KMS-11 (cell line): ENCODE measurements at regions not wholly inside any gene's neighbourhood (a gene's known extent, or its start where the extent isn't known, plus 50 kb on each side); places are given as distances from the start of the nearest gene placed in this dataset.

ENCODE experiments used
- H2AFZ ChIP-seq: fragments of 200-600 bp; sonication (generic); 2 replicates; pipeline ENCODE4 v1.6.1; 2016; ENCODE audit warnings: antibody characterized with exemption, mixed run types, low read depth
- H3K27ac ChIP-seq: fragments of 200-600 bp; sonication (generic); 2 replicates; pipeline ENCODE4 v1.6.1; 2016; ENCODE audit warnings: mild to moderate bottlenecking, mixed run types
- H3K27me3 ChIP-seq: fragments of 200-600 bp; sonication (generic); 2 replicates; pipeline ENCODE4 v1.6.1; 2017; ENCODE audit warnings: mild to moderate bottlenecking, low read depth, mixed run types, moderate library complexity; ENCODE audit not compliant: insufficient read depth
- H3K36me3 ChIP-seq: fragments of 200-600 bp; sonication (generic); 2 replicates; pipeline ENCODE4 v1.6.1; 2017; ENCODE audit warnings: mild to moderate bottlenecking, mixed run types; ENCODE audit not compliant: insufficient read depth
- H3K4me1 ChIP-seq: fragments of 200-600 bp; sonication (generic); 2 replicates; pipeline ENCODE4 v1.6.1; 2016; ENCODE audit warnings: mild to moderate bottlenecking, low read depth, mixed run types; ENCODE audit not compliant: poor library complexity, severe bottlenecking
- H3K4me2 ChIP-seq: fragments of 200-600 bp; sonication (generic); 2 replicates; pipeline ENCODE4 v1.7.0; 2016; ENCODE audit warnings: mild to moderate bottlenecking, mixed run types
- H3K4me3 ChIP-seq: fragments of 200-600 bp; sonication (generic); IDR thresholded peaks from 2 replicates; pipeline ENCODE4 v1.6.1; 2017; ENCODE audit warnings: low read depth, low read length, mixed read lengths; ENCODE audit not compliant: insufficient read depth
- H3K79me2 ChIP-seq: fragments of 200-600 bp; sonication (generic); 2 replicates; pipeline ENCODE4 v1.6.1; 2016; ENCODE audit warnings: low read depth, mixed run types; ENCODE audit not compliant: insufficient read depth
- H3K9ac ChIP-seq: fragments of 200-600 bp; sonication (generic); 2 replicates; pipeline ENCODE4 v1.6.1; 2016; ENCODE audit warnings: mild to moderate bottlenecking, mixed run types
- H4K20me1 ChIP-seq: fragments of 200-600 bp; sonication (generic); 2 replicates; pipeline ENCODE4 v1.6.1; 2016; ENCODE audit warnings: mild to moderate bottlenecking, mixed run types; ENCODE audit not compliant: insufficient read depth
- CTCF ChIP-seq: fragments of 200-600 bp; sonication (generic); conservative IDR thresholded peaks from 2 replicates; pipeline ENCODE4 v1.6.1; 2017; ENCODE audit warnings: low read depth, mild to moderate bottlenecking, antibody characterized with exemption, low read length, moderate library complexity, mixed read lengths

DNA sequence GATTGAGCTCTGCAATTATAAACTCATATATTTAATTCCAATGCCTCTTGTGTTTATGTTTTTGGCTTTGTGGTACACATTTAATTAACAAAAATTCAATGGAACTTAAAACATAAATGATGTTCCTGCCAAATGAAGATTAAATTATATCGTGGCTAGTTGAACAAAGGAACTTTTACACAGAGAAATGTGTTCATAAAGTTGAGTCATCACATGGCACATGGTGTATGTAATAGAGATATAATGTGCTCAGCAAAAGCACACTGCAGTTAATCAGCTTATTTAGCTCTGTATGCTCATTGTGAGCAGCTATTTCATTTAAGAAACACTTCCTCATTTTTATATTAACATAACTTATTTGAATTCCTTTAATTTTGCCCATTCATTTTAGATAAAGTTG lies 1295.6 kb upstream of the CITED2 start:
- no peak overlapping the region for H2AFZ ChIP-seq
- TF ChIP-seq CTCF: no peak

DNA sequence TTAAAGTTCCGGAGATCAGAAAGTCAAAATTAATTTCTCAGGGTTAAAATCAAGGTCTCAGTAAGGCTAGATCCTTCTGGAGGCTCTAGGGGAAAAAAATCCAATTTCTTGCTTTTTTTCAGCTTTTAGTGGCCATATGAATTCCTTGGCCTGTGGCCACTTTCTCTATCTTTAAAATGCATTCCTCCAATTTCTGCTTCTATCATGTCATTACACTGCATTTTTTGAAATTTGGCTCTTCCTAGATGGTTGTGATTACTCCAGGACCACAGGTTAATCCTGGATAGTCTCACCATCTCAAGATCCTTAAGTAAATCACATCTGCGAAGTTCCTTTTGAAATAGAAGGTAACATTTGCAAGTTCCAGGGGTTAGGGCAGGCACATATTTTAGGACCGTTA lies 1294.9 kb upstream of the CITED2 start:
- Histone ChIP-seq H2AFZ (no peak overlapping the region), H3K4me2 (no peak overlapping the region), H3K9ac (no peak overlapping the region)

More for the DNA sequence above, 1295.6 kb upstream of the CITED2 start:
- no peaks in the 10 kb centered on the region for H3K36me3 ChIP-seq
- H3K27me3 ChIP-seq: no peaks in the 10 kb centered on the region
- no peaks in the 10 kb centered on the region for H3K4me1 ChIP-seq
- H3K4me3 ChIP-seq: no peak overlapping the region
- no peak overlapping the region for H3K27ac ChIP-seq
- H3K79me2 ChIP-seq: no peaks in the 10 kb centered on the region
- no peak overlapping the region for H3K9ac ChIP-seq
- no peak overlapping the region for H3K4me2 ChIP-seq
- no peaks in the 10 kb centered on the region for H4K20me1 ChIP-seq

GRCh38 chr6:140663772-140664171 lies 1289.3 kb upstream of the CITED2 start:
- no peaks in the 10 kb centered on the region for H3K4me1 ChIP-seq
- H3K79me2 ChIP-seq: no peaks in the 10 kb centered on the region
- no peaks in the 10 kb centered on the region for H4K20me1 ChIP-seq
- no peaks in the 10 kb centered on the region for H3K27me3 ChIP-seq
- H3K4me2 ChIP-seq: no peak overlapping the region
- no peak overlapping the region for H3K27ac ChIP-seq
- no peak for TF ChIP-seq CTCF
- H3K4me3 ChIP-seq: no peak overlapping the region
- H3K36me3 ChIP-seq: no peaks in the 10 kb centered on the region
- H2AFZ ChIP-seq: no peak overlapping the region
- H3K9ac ChIP-seq: no peak overlapping the region

More for the DNA sequence above, 1294.9 kb upstream of the CITED2 start:
- no peak overlapping the region for H3K27ac ChIP-seq
- no peaks in the 10 kb centered on the region for H3K36me3 ChIP-seq
- TF ChIP-seq CTCF: no peak
- H3K27me3 ChIP-seq: no peaks in the 10 kb centered on the region
- H3K4me3 ChIP-seq: no peak overlapping the region
- H3K79me2 ChIP-seq: no peaks in the 10 kb centered on the region
- H3K4me1 ChIP-seq: no peaks in the 10 kb centered on the region
- H4K20me1 ChIP-seq: no peaks in the 10 kb centered on the region

DNA sequence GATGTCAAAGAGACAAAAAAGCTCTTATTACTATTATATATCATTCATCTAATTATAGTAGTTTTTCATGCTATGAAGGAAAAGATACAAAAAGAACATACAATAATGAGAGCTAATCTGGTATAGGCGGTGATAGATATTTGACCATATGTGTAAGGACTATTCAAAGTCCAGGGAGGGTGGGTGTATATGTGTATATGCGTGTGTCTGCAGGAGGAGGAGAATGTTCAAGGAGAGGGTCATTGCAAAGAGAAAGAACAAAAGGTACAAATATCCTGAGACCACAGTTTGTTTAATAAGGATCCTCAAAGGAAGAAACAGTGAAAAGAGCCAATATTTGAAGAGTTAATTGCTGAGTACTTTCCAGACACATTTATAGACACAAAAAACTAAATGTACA lies 1288.6 kb upstream of the CITED2 start:
- H2AFZ ChIP-seq: no peak overlapping the region
- H3K4me3 ChIP-seq: no peak overlapping the region
- no peaks in the 10 kb centered on the region for H4K20me1 ChIP-seq
- no peaks in the 10 kb centered on the region for H3K36me3 ChIP-seq
- H3K27me3 ChIP-seq: no peaks in the 10 kb centered on the region
- no peak overlapping the region for H3K27ac ChIP-seq
- no peak overlapping the region for H3K9ac ChIP-seq
- no peak overlapping the region for H3K4me2 ChIP-seq
- no peak for TF ChIP-seq CTCF
- no peaks in the 10 kb centered on the region for H3K4me1 ChIP-seq
- H3K79me2 ChIP-seq: no peaks in the 10 kb centered on the region

DNA sequence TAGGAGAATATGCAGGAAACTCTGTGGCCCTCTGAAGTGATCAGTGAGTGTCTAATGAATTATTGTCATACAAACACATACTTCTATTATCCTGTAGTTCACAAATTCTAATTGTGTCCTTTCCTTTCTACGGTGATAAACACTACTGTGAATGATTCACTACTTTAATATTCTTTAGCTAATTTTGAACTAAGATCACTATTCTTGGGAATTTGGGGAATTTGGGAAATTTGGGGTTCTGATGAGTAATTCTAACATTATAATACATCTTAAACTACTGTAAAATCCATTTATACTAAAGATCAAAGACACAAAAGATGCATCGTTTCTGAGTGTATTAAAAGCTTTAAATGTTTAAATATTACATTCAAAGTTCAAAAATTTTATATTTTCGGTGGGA lies 1287.2 kb upstream of the CITED2 start:
- no peaks in the 10 kb centered on the region for H3K79me2 ChIP-seq
- TF ChIP-seq CTCF: no peak
- no peaks in the 10 kb centered on the region for H3K36me3 ChIP-seq
- H3K27me3 ChIP-seq: no peaks in the 10 kb centered on the region
- no peaks in the 10 kb centered on the region for H3K4me1 ChIP-seq
- no peak overlapping the region for H3K9ac ChIP-seq
- no peaks in the 10 kb centered on the region for H4K20me1 ChIP-seq
- H3K27ac ChIP-seq: no peak overlapping the region
- H2AFZ ChIP-seq: no peak overlapping the region
- H3K4me3 ChIP-seq: no peak overlapping the region
- H3K4me2 ChIP-seq: no peak overlapping the region
